ENCODE measurements at regions not wholly inside any gene's neighbourhood (a gene's known extent, or its start where the extent isn't known, plus 50 kb on each side); places are given as distances from the start of the nearest gene placed in this dataset.

- no peak for DNase-seq (ENCODE audit: extremely low spot score, unreplicated experiment)
- no peaks in the 10 kb centered on the region for H3K27me3 Mint-ChIP-seq (ENCODE audit: unreplicated experiment)
- TF ChIP-seq CTCF (IDR thresholded peaks at IDR 0.05): no peak
- no peaks in the 10 kb centered on the region for H3K36me3 Mint-ChIP-seq (ENCODE audit: unreplicated experiment)
- no peak overlapping the region for H3K4me3 Mint-ChIP-seq (ENCODE audit: unreplicated experiment)
- peaks cover 19% of the 10 kb centered on the region for H3K9me3 Mint-ChIP-seq (ENCODE audit: unreplicated experiment)
- no peaks in the 10 kb centered on the region for H3K4me1 Mint-ChIP-seq (ENCODE audit: unreplicated experiment)
- H3K27ac Mint-ChIP-seq (ENCODE audit: unreplicated experiment): no peak overlapping the region
Measured at GRCh38 chr2:5070257-5070656, 621.9 kb upstream of the SOX11 start.

- DNase-seq (ENCODE audit: extremely low spot score, unreplicated experiment): no peak
- TF ChIP-seq CTCF (IDR thresholded peaks at IDR 0.05): no peak
- no peak overlapping the region for H3K4me3 Mint-ChIP-seq (ENCODE audit: unreplicated experiment)
- H3K9me3 Mint-ChIP-seq (ENCODE audit: unreplicated experiment): peaks cover 6% of the 10 kb centered on the region
- no peaks in the 10 kb centered on the region for H3K4me1 Mint-ChIP-seq (ENCODE audit: unreplicated experiment)
- no peak overlapping the region for H3K27ac Mint-ChIP-seq (ENCODE audit: unreplicated experiment)
- H3K27me3 Mint-ChIP-seq (ENCODE audit: unreplicated experiment): no peaks in the 10 kb centered on the region
- H3K36me3 Mint-ChIP-seq (ENCODE audit: unreplicated experiment): no peaks in the 10 kb centered on the region
Measured at GRCh38 chr2:5074733-5075132, 617.5 kb upstream of the SOX11 start.

GRCh38 chr2:5076599-5076998 is 615.6 kb upstream of the SOX11 start:
- H3K27me3 Mint-ChIP-seq (ENCODE audit: unreplicated experiment): no peaks in the 10 kb centered on the region
- TF ChIP-seq CTCF (IDR thresholded peaks at IDR 0.05): no peak
- no peak overlapping the region for H3K4me3 Mint-ChIP-seq (ENCODE audit: unreplicated experiment)
- H3K4me1 Mint-ChIP-seq (ENCODE audit: unreplicated experiment): no peaks in the 10 kb centered on the region
- H3K36me3 Mint-ChIP-seq (ENCODE audit: unreplicated experiment): no peaks in the 10 kb centered on the region
- no peak overlapping the region for H3K27ac Mint-ChIP-seq (ENCODE audit: unreplicated experiment)
- no peak for DNase-seq (ENCODE audit: extremely low spot score, unreplicated experiment)
- peaks cover 5% of the 10 kb centered on the region for H3K9me3 Mint-ChIP-seq (ENCODE audit: unreplicated experiment)

GRCh38 chr2:5077479-5078089 is 614.6 kb upstream of the SOX11 start:
- no peaks in the 10 kb centered on the region for H3K27me3 Mint-ChIP-seq (ENCODE audit: unreplicated experiment)
- H3K9me3 Mint-ChIP-seq (ENCODE audit: unreplicated experiment): no peaks in the 10 kb centered on the region
- no peak overlapping the region for H3K4me3 Mint-ChIP-seq (ENCODE audit: unreplicated experiment)
- H3K4me1 Mint-ChIP-seq (ENCODE audit: unreplicated experiment): no peaks in the 10 kb centered on the region
- H3K27ac Mint-ChIP-seq (ENCODE audit: unreplicated experiment): no peak overlapping the region
- DNase-seq (ENCODE audit: extremely low spot score, unreplicated experiment): no peak
- H3K36me3 Mint-ChIP-seq (ENCODE audit: unreplicated experiment): no peaks in the 10 kb centered on the region
- peak; percentile 26 for TF ChIP-seq CTCF (IDR thresholded peaks at IDR 0.05)

GRCh38 chr2:5083402-5083801 is 608.8 kb upstream of the SOX11 start:
- H3K4me1 Mint-ChIP-seq (ENCODE audit: unreplicated experiment): no peaks in the 10 kb centered on the region
- H3K27ac Mint-ChIP-seq (ENCODE audit: unreplicated experiment): no peak overlapping the region
- no peak for TF ChIP-seq CTCF (IDR thresholded peaks at IDR 0.05)
- H3K4me3 Mint-ChIP-seq (ENCODE audit: unreplicated experiment): no peak overlapping the region
- H3K27me3 Mint-ChIP-seq (ENCODE audit: unreplicated experiment): no peaks in the 10 kb centered on the region
- no peaks in the 10 kb centered on the region for H3K9me3 Mint-ChIP-seq (ENCODE audit: unreplicated experiment)
- H3K36me3 Mint-ChIP-seq (ENCODE audit: unreplicated experiment): no peaks in the 10 kb centered on the region
- DNase-seq (ENCODE audit: extremely low spot score, unreplicated experiment): no peak

Data from osteocyte (in vitro differentiated cells).